Coronary artery (tissue), 2 donors: ENCODE measurements at regions not wholly inside any gene's neighbourhood (a gene's known extent, or its start where the extent isn't known, plus 50 kb on each side); places are given as distances from the start of the nearest gene placed in this dataset.

Experiments used
- DNase-seq: peaks from one replicate; pipeline ENCODE4 v3.0.0-alpha.2; 2017; ENCODE audit warnings: low spot score
- H3K27ac ChIP-seq, 2 donors: fragments of 200-600 bp; sonication (generic); one replicate each; pipeline ENCODE4 v1.5.1; 2016 to 2019
- H3K4me3 ChIP-seq: fragments of 200-600 bp; sonication (generic); 2 replicates; pipeline ENCODE4 v1.5.1; 2016; ENCODE audit warnings: mild to moderate bottlenecking, moderate library complexity
- CTCF ChIP-seq: fragments of 200-600 bp; sonication (generic); IDR thresholded peaks from one replicate; pipeline ENCODE4 v1.5.1; 2019; ENCODE audit warnings: antibody characterized with exemption

- no peak for TF ChIP-seq CTCF
- Histone ChIP-seq H3K27ac (no peak overlapping the region), H3K4me3 (no peak overlapping the region)
- DNase-seq = no peak
Measured at GRCh38 chr16:55120826-55121225, 190.2 kb downstream of the IRX5 start.

DNA sequence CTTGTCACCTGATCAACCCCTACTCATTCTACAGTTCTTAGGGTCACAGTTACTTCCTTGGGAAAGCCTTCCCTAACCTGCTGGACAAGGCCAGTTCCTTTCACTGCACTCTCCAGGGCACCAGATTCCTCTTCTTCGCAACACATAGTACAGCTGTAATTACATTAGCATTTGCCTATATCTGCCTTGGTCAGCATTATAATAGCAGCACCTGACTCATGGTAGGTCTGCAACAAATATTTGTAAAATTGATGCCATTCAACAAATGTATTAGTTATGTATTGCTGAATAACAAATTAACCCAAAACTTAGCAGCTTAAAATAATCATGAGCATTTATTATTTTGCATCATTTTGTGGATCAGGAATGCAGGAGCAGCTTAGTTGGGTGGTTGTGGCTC is 193.0 kb downstream of the IRX5 start:
- Histone ChIP-seq H3K4me3 (no peak overlapping the region), H3K27ac (no peak overlapping the region)
- no peak for TF ChIP-seq CTCF
- DNase-seq = no peak

- Histone ChIP-seq H3K27ac (no peak overlapping the region), H3K4me3 (no peak overlapping the region)
- no peak for DNase-seq
- no peak for TF ChIP-seq CTCF
Measured at GRCh38 chr16:55125818-55126385, 195.2 kb downstream of the IRX5 start.

DNA sequence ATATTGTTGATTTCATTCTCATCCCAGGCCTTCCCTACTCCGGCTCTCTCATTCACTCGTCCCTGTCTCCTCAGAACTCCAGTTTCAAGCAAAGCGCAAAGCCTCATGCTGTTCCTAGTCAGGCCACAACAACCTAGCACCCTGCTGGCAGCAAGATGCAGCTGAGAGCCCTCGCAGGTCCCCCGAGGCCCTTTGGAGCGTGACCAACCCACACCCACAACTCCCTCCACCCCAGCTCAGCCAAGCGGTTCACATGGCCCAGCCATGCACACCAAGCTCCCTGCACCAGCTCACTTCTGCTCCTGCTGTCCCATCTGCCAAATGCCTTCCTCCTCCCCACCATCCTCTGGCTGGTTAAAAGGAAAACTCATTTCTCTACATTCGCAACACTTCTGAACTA is 195.8 kb downstream of the IRX5 start:
- TF ChIP-seq CTCF = no peak
- no peak overlapping the region for H3K4me3 ChIP-seq
- DNase-seq = no peak
- no peak overlapping the region for H3K27ac ChIP-seq

DNA sequence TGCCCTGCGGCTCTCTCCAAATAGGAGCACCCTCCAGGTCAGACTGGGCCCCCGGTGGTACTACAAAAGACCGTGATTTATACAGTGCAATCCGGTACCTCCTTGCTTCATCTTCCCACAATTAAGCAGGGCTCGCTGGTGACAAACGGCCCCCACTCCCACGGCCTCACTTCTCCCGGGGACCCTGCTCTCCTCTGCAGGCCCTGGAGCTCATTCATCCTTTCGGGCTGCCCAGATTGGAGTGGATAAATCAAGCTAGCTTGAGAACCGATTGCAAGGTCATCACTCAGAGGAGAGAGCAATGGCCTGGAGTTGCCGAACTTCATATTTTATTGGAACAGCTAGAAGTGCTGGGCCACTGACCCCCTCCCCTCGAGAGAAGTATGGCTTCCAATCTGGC is 193.5 kb upstream of the IRX6 start:
- DNase-seq = no peak
- no peak for TF ChIP-seq CTCF
- Histone ChIP-seq H3K27ac (no peak overlapping the region), H3K4me3 (no peak overlapping the region)

- TF ChIP-seq CTCF = no peak
- DNase-seq = no peak
- Histone ChIP-seq H3K27ac (no peak overlapping the region), H3K4me3 (no peak overlapping the region)
Measured at GRCh38 chr16:55130911-55131310, 193.1 kb upstream of the IRX6 start.

DNA sequence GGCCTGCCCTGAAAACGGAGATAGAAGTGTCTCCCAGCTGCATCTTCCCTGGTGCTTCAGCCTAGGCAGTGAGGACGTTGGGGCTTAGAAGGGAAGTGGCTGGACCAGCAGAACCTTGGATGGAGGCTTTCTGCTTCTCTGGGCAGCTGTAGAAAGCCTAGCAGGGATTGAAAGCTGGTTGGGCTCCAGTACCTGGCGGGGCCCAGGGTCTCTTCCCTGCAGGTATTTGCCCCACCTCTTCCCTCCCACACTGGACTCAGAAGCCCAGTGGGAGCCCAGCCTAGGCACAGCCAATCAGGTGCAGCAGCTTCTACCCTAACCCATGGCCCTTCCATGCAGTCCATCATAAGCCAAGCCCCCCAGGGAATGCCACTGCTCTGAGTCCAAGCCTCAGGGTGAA is 190.3 kb upstream of the IRX6 start:
- DNase-seq = no peak
- no peak for TF ChIP-seq CTCF
- H3K27ac ChIP-seq = no peak overlapping the region
- no peak overlapping the region for H3K4me3 ChIP-seq
